Upper lobe of left lung (tissue), 4 donors: ENCODE measurements at regions not wholly inside any gene's neighbourhood (a gene's known extent, or its start where the extent isn't known, plus 50 kb on each side); places are given as distances from the start of the nearest gene placed in this dataset.

ENCODE experiments used
- CTCF ChIP-seq, 6 experiments: fragments of 450-650 bp in 4 of 6; fragments of 200-600 bp in 2 of 6; sonication (generic) in 2 of 6; IDR thresholded peaks; one replicate each; pipeline ENCODE4 v1.5.1; 2016 to 2019; ENCODE audit warnings: antibody characterized with exemption in 6 of 6
- EP300 ChIP-seq, 4 donors: sonication (generic); formaldehyde crosslinking; IDR thresholded peaks; one replicate each; pipeline ENCODE4 v1.5.1; 2017; ENCODE audit warnings: antibody characterized with exemption in 4 of 4, control low read depth in 2 of 4

DNA sequence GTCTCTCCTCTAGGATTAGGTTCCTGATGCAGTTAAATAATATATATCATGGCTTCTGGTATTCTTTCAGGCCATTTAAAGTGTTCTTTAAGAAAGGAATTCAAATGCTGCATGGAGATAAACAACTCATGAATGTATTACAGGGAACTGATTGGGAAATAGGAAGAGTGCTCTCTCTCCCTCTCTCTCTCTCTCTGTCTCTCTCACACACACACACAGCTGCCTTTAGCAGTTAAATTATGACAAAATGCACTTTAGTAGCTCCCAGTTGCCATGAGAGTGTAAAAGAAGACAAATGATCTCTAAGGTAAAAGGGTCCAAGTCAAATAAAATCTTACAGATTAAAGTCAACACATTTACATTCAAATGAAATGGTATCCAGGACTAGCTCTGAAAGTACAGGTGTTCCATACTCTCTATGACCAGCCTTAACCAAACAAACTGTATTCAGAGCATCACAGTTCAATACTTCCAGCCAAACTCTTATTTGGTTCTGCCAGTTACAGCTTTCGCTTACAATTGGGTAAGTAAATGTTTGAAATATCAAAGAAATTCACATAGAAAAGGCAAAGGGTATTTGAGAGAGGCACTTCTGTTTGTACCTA, 94.7 kb upstream of the CXXC4 start:
- no peak for TF ChIP-seq EP300 (IDR thresholded peaks at IDR 0.05)
- TF ChIP-seq CTCF (IDR thresholded peaks at IDR 0.05) = no peak
